T-helper 2 cell (primary cell): ENCODE measurements at regions not wholly inside any gene's neighbourhood (a gene's known extent, or its start where the extent isn't known, plus 50 kb on each side); places are given as distances from the start of the nearest gene placed in this dataset.

Experiments used
- DNase-seq, 5 experiments: peaks; one replicate each; pipeline versions ENCODE4 v3.0.0 to v3.0.0-alpha.2; 2012 to 2022

GRCh38 chr5:108649106-108649505, 98.6 kb upstream of the FER start:
- DNase-seq: no peak

DNA sequence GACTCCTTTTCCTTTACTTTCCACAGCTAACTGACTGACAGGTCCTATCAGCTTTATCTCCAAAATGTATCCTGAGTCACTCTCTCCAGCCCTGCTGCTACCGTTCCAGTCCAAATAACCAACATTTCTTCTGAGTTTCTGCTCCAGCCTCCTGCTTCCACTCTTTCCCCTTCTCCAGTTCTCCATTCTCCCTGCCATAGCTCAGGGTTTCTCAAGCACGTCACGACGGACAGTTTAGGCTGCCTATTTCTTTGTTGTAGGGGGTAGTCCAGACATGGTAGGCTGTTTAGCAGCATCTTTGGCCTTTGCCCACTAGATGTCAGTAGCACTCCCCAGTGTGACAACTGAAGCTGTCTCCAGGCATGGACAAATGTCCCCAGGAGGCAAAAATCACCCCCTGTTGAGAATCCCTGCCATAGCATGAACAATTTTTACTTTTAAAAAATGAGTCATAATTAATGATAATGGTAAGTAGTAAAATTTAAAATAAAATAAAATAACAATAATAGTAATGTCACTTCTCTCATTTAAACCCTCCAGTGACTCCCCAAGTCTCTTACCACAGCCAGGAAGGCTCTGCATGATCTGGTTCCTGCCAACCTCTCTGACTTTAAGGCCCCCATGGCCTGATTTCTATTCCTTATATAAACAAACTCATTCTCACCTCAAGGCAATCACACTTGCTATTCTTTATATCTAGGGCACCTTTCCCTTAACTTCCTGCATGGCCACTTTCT, 105.4 kb upstream of the FER start:
- DNase-seq: peak in 4 of 5 experiments; percentile 2 to 60 (median 14)

- DNase-seq: no peak
Observed at GRCh38 chr5:108641596-108641995, 106.1 kb upstream of the FER start.

DNA sequence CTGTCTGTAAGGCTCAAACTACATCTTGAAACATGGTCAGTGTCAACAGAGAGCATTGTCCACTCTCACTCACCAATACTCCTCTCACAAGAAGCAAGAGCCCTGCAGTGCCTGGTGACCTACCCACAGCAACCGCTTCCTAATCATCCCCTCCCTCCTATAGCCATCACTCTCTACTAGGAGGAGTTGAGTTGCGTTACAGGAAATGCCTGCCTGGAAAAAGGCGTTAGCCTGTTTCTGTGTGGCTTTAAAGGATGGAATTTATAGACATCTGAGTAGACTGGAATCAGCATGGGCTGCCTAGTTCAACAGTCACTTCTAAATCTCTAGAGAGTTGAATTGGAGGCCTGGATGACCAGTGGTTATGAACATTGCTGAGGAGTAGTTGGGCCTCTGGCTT, 108.3 kb upstream of the FER start:
- no peak for DNase-seq

GRCh38 chr5:108638021-108638420, 109.7 kb upstream of the FER start:
- no peak for DNase-seq

DNA sequence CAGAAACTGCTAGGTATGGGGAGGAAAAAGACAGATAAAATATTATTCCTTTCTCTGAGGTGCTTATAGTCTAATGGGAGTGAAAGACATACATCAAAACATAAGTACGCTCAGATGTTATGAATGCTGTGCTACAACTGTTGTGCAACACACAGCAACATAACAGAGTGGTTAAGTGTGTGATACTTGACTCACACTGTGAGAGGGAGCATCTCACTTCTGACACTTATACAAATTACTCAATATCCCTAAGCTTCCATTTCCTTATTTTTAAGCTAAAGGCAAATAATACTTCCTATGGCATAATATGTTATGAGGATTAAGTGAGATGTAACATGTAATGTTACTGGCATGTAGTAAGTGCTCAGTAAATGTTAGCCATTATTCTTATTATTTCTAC, 110.6 kb upstream of the FER start:
- DNase-seq: no peak

- DNase-seq: no peak
Observed at GRCh38 chr5:108636135-108636853, 111.4 kb upstream of the FER start.

DNA sequence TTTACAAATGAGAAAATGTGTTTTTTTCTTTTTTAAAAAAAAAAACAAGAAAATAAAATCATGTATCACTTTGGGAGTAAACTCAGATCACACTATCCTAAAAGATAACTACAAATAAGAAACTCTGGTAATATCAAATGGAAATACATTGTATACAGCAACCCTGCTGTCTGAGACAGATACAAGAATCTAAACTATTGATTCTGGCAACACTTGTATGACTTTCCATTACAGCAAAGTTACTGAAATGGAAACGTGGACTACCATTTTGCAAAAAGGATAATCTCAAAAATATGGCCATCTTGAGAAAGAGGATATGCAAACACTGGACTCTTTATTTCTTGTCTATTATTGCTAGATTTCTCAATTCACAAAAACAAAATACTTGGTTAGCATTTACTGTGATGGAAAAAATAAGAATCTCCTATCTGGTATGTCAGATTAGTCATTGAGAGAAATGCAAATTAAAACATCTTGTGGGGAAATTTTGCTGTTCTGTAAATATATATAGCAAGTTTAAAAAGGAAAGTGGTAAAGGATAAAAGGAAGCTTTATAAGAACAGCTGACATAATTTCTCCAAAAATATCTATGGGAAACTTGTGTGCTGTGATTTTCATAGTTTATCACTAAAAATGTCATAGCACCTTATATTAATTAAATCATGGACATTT, 112.9 kb upstream of the FER start:
- DNase-seq: no peak

DNA sequence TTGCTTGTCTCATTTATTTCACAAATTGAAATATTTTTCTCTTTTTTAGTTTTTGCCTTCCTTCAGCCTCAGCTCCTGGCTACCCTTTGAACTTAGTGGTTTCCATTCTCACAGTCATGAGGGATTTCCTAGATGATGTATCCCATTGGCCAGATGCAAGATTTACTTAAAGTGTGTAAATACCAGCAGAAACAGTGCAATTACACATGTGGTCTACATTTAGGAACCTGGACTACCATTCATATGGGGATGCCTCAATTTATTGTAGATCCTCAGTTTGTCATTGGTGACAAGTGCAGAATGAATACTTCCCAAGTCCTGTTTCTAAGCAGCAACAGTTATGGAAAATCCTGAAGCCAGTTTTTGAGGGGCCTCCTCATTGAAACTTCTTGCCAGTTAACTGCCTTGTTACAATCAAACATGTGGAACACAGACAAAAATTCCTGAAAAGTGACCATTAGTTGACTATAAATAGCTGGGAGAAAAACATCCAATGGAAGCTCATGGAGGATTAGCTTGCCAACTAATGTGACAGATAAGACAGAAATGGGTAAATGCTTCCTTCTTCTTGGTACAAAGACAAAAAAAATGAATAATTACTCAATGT, 113.6 kb upstream of the FER start:
- DNase-seq: no peak

GRCh38 chr5:108629779-108630528, 117.7 kb upstream of the FER start:
- DNase-seq: no peak

DNA sequence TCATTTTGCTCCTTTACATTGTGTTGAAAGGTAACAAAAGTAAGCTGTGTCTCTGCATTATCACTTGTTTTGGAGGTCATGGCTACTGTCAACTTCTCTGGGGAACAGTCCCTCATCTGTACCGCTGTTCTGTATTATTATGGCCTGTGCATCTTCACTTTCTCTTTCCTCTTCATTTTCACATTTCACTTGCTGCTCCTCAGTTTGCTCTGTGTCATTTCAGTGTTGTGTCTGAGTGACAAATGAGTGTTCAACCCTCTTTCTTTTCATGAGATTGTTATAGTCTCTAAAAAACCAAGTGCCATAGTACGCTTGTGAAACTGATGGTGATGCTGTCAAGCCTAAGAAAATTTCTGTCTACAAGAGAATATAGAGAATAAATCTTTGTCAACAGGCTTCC, 122.0 kb upstream of the FER start:
- DNase-seq: no peak

DNA sequence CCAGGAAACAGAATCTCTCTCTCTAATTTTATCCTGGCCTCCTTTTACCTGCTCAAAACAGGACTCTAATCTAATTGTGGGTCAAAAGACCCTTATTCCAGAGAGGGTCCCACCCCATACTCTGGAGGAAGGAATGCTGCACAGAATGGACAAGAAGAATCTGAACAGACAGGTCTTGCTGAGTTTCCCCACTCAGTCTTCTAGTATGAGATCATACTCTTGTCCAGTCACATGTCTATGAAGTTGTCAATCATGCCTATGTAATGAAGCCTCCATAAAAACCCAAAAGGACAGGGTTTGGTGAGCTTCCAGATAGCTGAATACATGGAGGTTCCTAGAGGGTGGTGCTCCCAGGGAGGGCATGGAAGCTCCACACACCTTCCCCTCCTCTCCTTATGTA, 123.9 kb upstream of the FER start:
- DNase-seq: no peak

GRCh38 chr5:108620516-108620915, 127.2 kb upstream of the FER start:
- no peak for DNase-seq

DNA sequence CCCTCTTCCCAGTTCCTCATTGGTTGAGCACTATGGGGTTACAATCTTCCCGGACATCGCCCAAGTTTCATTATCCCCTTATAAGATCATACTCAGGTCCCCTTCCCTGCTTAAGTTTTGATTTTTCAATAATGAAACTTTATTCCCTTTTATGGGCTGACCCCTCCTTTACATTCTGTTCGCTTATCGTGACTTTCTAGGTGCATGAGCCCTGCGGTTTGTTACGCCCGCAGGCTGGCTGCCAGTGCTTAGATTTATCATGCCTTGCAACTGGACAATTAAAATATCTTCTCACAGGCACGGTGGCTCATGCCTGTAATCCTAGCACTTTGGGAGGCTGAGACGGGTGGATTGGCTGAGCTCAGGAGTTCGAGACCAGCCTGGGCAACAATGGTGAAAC, 127.9 kb upstream of the FER start:
- DNase-seq: no peak

- no peak for DNase-seq
Observed at GRCh38 chr5:108617467-108618435, 129.9 kb upstream of the FER start.

DNA sequence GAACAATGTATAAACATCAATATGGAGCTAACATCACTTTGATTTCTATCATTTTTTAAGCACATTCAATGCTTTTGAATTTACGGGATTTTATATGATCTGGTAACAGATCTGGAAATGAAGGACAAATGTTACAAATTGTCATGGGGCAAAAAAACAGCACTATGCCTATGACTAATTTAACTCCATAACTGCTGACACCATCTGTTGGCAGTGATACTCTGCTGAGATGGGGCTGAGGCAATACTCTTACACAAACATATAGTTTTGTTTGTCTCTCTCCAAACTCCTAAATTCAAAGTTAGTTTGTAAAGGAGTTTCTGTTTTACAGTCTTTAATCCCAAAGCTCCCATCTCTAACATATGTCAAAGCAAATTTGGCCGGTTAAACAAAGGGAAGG, 132.5 kb upstream of the FER start:
- DNase-seq: no peak

DNA sequence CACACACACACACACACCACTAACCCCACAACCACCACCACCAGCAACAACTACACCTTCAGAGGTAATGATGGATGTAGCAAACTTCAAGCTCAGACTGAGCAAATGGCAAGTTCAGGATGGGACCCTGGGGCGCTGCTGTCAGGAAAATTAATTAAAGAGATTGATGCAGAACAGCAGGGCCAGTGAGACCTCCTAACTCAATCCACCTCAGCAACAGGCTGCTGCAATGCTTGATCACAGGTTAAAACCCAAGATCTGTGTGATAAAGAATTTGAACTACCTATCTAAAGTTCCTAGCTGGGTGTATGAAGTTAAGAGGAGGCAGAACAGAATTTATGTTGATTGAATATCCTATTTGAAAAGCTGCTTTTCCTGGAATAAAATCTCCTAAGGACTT, 140.3 kb upstream of the FER start:
- DNase-seq: no peak

- peak in 1 of 5 experiments; percentile 2 for DNase-seq
Observed at GRCh38 chr5:108606185-108606584, 141.5 kb upstream of the FER start.

DNA sequence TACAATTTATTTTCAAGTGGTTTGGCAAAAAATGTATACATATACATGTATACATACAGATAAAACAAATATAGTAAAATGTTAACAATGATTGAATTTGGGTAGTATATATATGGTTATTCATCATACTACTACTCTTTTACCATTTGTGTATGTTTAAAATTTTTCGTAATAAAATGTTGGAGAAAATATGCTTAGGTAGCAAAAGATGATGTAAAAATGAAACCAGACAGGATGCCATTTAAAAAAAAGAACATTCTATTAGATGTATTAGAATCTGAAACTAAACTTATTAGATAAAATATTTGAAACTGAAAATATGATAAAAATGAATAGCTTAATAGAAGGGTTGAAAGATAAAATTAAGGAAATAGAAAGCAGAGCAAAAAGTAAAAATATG, 144.9 kb upstream of the FER start:
- no peak for DNase-seq

DNA sequence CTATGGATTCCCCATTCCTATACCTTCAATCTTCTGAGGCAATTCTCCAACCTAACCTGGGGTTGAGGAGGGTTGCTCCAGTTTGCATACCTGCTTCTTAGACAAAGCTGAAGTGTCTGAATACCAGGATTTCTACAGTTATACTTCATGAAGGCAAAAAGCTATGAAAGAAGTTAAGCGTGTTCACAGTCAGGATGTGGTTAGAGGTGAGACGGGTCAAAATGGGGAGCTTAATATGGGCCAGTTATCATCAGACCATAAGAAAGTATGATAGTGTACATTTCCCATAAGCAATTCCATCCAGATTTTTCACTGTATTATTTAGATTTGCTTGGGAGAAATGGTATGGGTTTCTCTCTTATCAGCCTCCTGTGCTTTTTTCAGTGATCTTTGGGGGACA, 156.9 kb upstream of the FER start:
- no peak for DNase-seq

- DNase-seq: no peak
Observed at GRCh38 chr5:108588323-108588722, 159.4 kb upstream of the FER start.

DNA sequence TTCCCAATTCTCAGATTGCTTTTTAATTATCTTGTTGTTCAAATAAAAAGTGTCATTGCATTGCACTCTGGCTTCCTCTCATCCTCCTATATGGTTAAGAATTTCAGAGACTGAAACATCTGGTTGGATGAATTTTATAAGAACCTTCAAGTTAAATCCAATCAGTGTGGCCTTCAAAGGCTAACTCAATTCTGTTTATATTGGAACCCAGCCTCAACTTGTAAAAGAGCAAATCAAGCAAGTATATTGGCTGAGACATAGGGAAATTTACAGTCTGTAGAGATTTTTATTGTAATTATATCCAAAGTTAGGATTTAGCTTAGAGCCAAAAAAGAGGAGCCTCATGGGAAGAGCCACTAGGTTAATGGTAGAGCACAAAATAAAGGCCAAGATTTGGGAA, 159.9 kb upstream of the FER start:
- DNase-seq: no peak
